Stimulated activated naive CD8-positive, alpha-beta T cell treated with anti-CD3 and anti-CD28 coated beads, Interleukin-15, Interleukin-2, amounts not matched to agents 100 ng/mL and 50 ng/mL, for 24 hours (primary cell): ENCODE measurements at regions not wholly inside any gene's neighbourhood (a gene's known extent, or its start where the extent isn't known, plus 50 kb on each side); places are given as distances from the start of the nearest gene placed in this dataset.

ENCODE experiments used
- H3K27ac Mint-ChIP-seq: one replicate; pipeline ENCODE4 v1.8.0; 2021; ENCODE audit warnings: mild to moderate bottlenecking, mixed read lengths
- H3K27me3 Mint-ChIP-seq: one replicate; pipeline ENCODE4 v1.8.0; 2021; ENCODE audit warnings: mixed read lengths
- H3K36me3 Mint-ChIP-seq: one replicate; pipeline ENCODE4 v1.8.0; 2021; ENCODE audit warnings: low read depth, mixed read lengths
- H3K4me1 Mint-ChIP-seq: one replicate; pipeline ENCODE4 v1.8.0; 2021; ENCODE audit warnings: low read depth, mixed read lengths
- H3K4me3 Mint-ChIP-seq: one replicate; pipeline ENCODE4 v1.8.0; 2021; ENCODE audit warnings: mild to moderate bottlenecking, mixed read lengths
- H3K9me3 Mint-ChIP-seq: one replicate; pipeline ENCODE4 v1.8.0; 2021; ENCODE audit warnings: mixed read lengths

GRCh38 chr9:91089405-91090129 is 272.2 kb downstream of the AUH start:
- H3K4me3 Mint-ChIP-seq = no peak overlapping the region
- peak overlapping the region; percentile 49 for H3K27ac Mint-ChIP-seq
- peaks cover 9% of the 10 kb centered on the region for H3K36me3 Mint-ChIP-seq
- H3K4me1 Mint-ChIP-seq = peaks cover 36% of the 10 kb centered on the region
- H3K9me3 Mint-ChIP-seq = peaks cover 9% of the 10 kb centered on the region
- peaks cover 4% of the 10 kb centered on the region for H3K27me3 Mint-ChIP-seq

DNA sequence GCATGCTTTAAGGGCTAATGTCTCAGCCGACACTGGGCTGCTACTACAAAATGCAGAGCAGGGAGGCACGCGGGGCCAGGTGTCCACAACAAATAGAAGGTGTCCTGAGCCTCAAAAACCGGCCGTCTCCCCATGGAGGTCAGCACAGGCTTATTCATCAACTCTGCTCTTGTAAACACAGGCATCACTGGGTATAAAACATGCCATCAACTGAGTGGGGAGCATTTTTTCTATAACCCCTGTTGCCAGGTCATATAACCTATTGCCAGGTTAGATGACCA is 271.6 kb downstream of the AUH start:
- peaks cover 39% of the 10 kb centered on the region for H3K4me1 Mint-ChIP-seq
- peak overlapping the region; percentile 49 for H3K27ac Mint-ChIP-seq
- H3K27me3 Mint-ChIP-seq = peaks cover 4% of the 10 kb centered on the region
- H3K4me3 Mint-ChIP-seq = no peak overlapping the region
- peaks cover 14% of the 10 kb centered on the region for H3K9me3 Mint-ChIP-seq
- H3K36me3 Mint-ChIP-seq = peaks cover 14% of the 10 kb centered on the region

DNA sequence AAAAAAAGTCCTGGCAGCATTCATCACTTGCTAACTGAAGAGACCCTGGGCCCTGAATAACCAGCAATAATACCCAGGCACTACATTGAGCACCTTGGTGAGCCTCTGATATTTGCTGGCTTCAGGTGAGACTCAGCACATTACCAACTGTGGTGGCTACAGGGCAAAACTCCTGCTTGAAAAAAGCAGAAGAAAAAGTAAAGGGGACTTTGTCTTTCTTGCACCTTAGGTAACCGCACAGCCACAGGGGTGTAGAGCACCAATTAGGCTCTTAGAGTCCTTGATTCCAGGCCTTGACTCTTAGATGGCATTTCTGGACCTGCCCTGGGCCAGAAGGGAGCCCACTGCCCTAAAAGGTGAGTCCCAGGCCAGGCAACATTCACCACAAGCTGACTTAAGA is 269.5 kb downstream of the AUH start:
- Mint-ChIP-seq H3K4me1 (peaks cover 28% of the 10 kb centered on the region), H3K4me3 (no peak overlapping the region)

GRCh38 chr9:91094324-91095088 is 267.2 kb downstream of the AUH start:
- Mint-ChIP-seq H3K4me3 (no peak overlapping the region), H3K9me3 (peaks cover 14% of the 10 kb centered on the region), H3K4me1 (peaks cover 41% of the 10 kb centered on the region), H3K27me3 (no peaks in the 10 kb centered on the region), H3K36me3 (peaks cover 19% of the 10 kb centered on the region), H3K27ac (peak overlapping the region; percentile 26)

More for the DNA sequence above, 269.5 kb downstream of the AUH start:
- H3K36me3 Mint-ChIP-seq = peaks cover 19% of the 10 kb centered on the region
- H3K27me3 Mint-ChIP-seq = peaks cover 4% of the 10 kb centered on the region
- no peak overlapping the region for H3K27ac Mint-ChIP-seq
- H3K9me3 Mint-ChIP-seq = peaks cover 14% of the 10 kb centered on the region

GRCh38 chr9:91098203-91098850 is 263.4 kb downstream of the AUH start:
- Mint-ChIP-seq H3K4me1 (peaks cover 71% of the 10 kb centered on the region), H3K36me3 (peaks cover 19% of the 10 kb centered on the region), H3K4me3 (no peak overlapping the region), H3K9me3 (peaks cover 14% of the 10 kb centered on the region), H3K27me3 (no peaks in the 10 kb centered on the region), H3K27ac (peak overlapping the region; percentile 38)

GRCh38 chr9:91099436-91099835 is 262.3 kb downstream of the AUH start:
- Mint-ChIP-seq H3K9me3 (peaks cover 7% of the 10 kb centered on the region), H3K4me1 (peaks cover 74% of the 10 kb centered on the region), H3K36me3 (peaks cover 11% of the 10 kb centered on the region), H3K27me3 (no peaks in the 10 kb centered on the region), H3K4me3 (peak overlapping the region; percentile 79), H3K27ac (peak overlapping the region; percentile 87)

- H3K4me3 Mint-ChIP-seq = peak overlapping the region; percentile 79
- H3K27ac Mint-ChIP-seq = peak overlapping the region; percentile 87
- no peaks in the 10 kb centered on the region for H3K27me3 Mint-ChIP-seq
- peaks cover 4% of the 10 kb centered on the region for H3K36me3 Mint-ChIP-seq
- H3K9me3 Mint-ChIP-seq = no peaks in the 10 kb centered on the region
- H3K4me1 Mint-ChIP-seq = peaks cover 66% of the 10 kb centered on the region
These were observed 260.8 kb downstream of the AUH start for GRCh38 chr9:91100878-91101450.

DNA sequence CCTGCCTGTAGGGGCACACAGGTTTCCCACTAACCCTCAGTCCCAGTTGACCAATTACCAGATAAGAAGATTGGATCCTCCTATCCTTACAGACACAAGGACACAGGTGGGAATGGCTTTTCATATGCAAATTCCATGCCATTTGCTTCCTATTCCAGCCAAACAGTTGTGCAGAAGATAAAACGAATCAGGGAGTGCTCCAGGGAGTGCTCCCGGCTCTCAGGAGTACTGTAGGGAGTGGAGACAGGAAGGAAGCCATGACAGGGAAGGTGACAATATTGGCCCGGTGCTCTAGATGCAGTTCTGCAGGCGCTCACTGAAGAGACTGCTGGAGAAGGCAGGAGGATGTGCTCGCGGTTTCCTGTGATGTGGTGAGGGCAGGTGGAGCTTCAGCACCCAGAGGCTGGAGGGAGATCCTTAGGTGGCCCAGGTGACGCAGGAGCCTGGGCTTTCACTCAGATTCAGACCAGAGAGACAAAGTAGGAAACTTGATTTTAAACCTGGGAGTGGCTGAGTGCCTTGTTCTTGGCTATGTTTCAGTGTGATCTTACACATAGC is 260.0 kb downstream of the AUH start:
- H3K36me3 Mint-ChIP-seq = peaks cover 2% of the 10 kb centered on the region
- peak overlapping the region; percentile 87 for H3K27ac Mint-ChIP-seq
- peaks cover 66% of the 10 kb centered on the region for H3K4me1 Mint-ChIP-seq
- H3K27me3 Mint-ChIP-seq = no peaks in the 10 kb centered on the region
- peak overlapping the region; percentile 79 for H3K4me3 Mint-ChIP-seq
- H3K9me3 Mint-ChIP-seq = no peaks in the 10 kb centered on the region

- Mint-ChIP-seq H3K9me3 (no peaks in the 10 kb centered on the region), H3K4me1 (peaks cover 62% of the 10 kb centered on the region), H3K4me3 (peak overlapping the region; percentile 79), H3K27me3 (no peaks in the 10 kb centered on the region), H3K36me3 (no peaks in the 10 kb centered on the region), H3K27ac (peak overlapping the region; percentile 87)
These were observed 259.4 kb downstream of the AUH start for GRCh38 chr9:91102269-91102668.

DNA sequence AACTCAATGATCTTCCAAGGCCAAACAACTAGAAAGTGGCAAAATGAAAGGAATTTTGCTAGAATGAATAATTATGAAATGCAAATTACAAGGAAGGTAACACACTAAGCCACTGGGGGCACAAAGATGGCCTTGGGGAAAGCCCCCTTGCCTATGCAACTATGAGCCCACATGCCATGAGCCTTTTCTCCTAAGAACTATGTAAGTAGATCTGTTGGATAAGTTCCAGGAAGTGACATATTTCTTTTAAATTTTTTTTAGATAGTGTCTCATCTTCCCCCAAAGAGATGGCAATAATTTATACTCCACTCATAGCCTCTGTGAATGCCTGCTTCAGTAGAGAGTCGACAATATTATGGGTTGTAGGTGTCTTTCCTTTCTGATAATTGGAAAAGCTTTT is 257.8 kb downstream of the AUH start:
- Mint-ChIP-seq H3K4me3 (no peak overlapping the region), H3K9me3 (no peaks in the 10 kb centered on the region), H3K27ac (peak overlapping the region; percentile 51), H3K4me1 (peaks cover 52% of the 10 kb centered on the region), H3K36me3 (no peaks in the 10 kb centered on the region), H3K27me3 (no peaks in the 10 kb centered on the region)

- Mint-ChIP-seq H3K27me3 (no peaks in the 10 kb centered on the region), H3K9me3 (peaks cover 8% of the 10 kb centered on the region), H3K27ac (no peak overlapping the region), H3K4me3 (no peak overlapping the region), H3K4me1 (peaks cover 34% of the 10 kb centered on the region), H3K36me3 (peaks cover 14% of the 10 kb centered on the region)
These were observed 255.2 kb downstream of the AUH start for GRCh38 chr9:91106415-91107081.

DNA sequence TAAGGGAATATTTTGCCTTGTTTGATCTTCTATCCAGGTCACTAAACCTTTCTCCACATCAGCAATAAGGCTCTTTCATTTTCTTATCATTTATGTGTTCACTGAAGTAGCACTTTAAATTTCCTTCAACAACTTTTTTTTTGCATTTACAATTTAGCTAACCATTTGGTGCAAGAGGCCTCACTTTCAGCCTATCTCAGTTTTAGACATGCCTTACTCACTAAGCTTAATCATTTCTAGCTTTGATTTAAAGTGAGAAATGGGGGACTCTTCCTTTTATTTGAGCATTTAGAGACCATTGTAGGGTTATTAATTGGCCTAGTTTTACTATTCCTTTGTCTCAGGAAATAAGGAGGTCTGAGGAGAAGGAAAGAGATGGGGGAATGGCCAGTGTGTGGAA is 250.5 kb downstream of the AUH start:
- Mint-ChIP-seq H3K4me1 (peaks cover 12% of the 10 kb centered on the region), H3K4me3 (no peak overlapping the region), H3K27me3 (peaks cover 6% of the 10 kb centered on the region), H3K9me3 (peaks cover 8% of the 10 kb centered on the region), H3K27ac (no peak overlapping the region), H3K36me3 (peaks cover 14% of the 10 kb centered on the region)

GRCh38 chr9:91111876-91112275 is 249.8 kb downstream of the AUH start:
- peaks cover 14% of the 10 kb centered on the region for H3K36me3 Mint-ChIP-seq
- no peak overlapping the region for H3K27ac Mint-ChIP-seq
- H3K9me3 Mint-ChIP-seq = peaks cover 8% of the 10 kb centered on the region
- peaks cover 6% of the 10 kb centered on the region for H3K27me3 Mint-ChIP-seq
- H3K4me3 Mint-ChIP-seq = no peak overlapping the region
- H3K4me1 Mint-ChIP-seq = peaks cover 12% of the 10 kb centered on the region

DNA sequence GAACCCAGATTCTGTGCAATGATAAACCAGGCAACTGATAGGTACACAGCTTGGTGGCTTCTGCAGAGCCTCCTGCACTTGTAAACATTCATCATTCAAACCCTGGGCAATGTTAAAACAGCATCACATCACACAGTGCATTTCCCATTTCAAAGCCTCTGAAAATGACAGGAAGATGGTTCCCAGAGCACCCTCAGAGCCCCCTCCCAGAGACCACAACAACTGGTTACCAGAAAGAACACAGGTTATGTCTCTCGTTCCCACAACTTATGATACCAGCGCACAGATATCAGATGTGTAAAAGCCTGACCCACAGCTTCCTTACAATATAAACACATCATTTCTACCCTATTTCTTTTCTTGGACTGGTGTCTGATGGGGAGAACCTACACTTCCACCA is 248.7 kb downstream of the AUH start:
- Mint-ChIP-seq H3K9me3 (peaks cover 8% of the 10 kb centered on the region), H3K27me3 (peaks cover 10% of the 10 kb centered on the region), H3K4me3 (no peak overlapping the region), H3K4me1 (peaks cover 12% of the 10 kb centered on the region), H3K36me3 (peaks cover 14% of the 10 kb centered on the region), H3K27ac (no peak overlapping the region)
